CD4-positive, alpha-beta memory T cell (primary cell): ENCODE measurements at regions not wholly inside any gene's neighbourhood (a gene's known extent, or its start where the extent isn't known, plus 50 kb on each side); places are given as distances from the start of the nearest gene placed in this dataset.

ENCODE experiments used
- CTCF ChIA-PET: fragments of 350-600 bp; sonication (Branson Sonifier 250); formaldehyde crosslinking; loops from one replicate; lab custom pipeline; 2021; ENCODE audit warnings: inconsistent platforms; ENCODE audit not compliant: partially characterized antibody; lab: Charles Lee
- POLR2A ChIA-PET: fragments of 350-600 bp; sonication (Branson Sonifier 250); formaldehyde crosslinking; loops from one replicate; lab custom pipeline; 2021; ENCODE audit not compliant: partially characterized antibody; lab: Charles Lee
- DNase-seq, 5 donors: peaks; one replicate each; pipeline versions ENCODE4 v3.0.0 to v3.0.0-alpha.2; 2020 to 2022; ENCODE audit warnings: mixed read lengths in 1 of 5
- H3K27ac ChIP-seq: one replicate; pipeline ENCODE4 v1.7.0; 2013; ENCODE audit warnings: low read depth, low read length
- H3K27me3 ChIP-seq: 2 replicates; pipeline ENCODE4 v1.7.0; 2013; ENCODE audit warnings: mild to moderate bottlenecking, low read length, moderate library complexity; ENCODE audit not compliant: insufficient read depth
- H3K36me3 ChIP-seq: 2 replicates; pipeline ENCODE4 v1.7.0; 2013; ENCODE audit warnings: mild to moderate bottlenecking, low read length, moderate library complexity; ENCODE audit not compliant: insufficient read depth
- H3K4me1 ChIP-seq: 2 replicates; pipeline ENCODE4 v1.7.0; 2013; ENCODE audit warnings: mild to moderate bottlenecking, low read length, moderate library complexity; ENCODE audit not compliant: insufficient read depth
- H3K4me3 ChIP-seq, 2 donors: one replicate each; pipeline ENCODE4 v1.7.0; 2013; ENCODE audit warnings: low read length in 2 of 2, mild to moderate bottlenecking in 1 of 2
- H3K9me3 ChIP-seq, 2 donors: one replicate each; pipeline ENCODE4 v1.7.0; 2013; ENCODE audit warnings: low read length in 2 of 2, control low read depth in 1 of 2; ENCODE audit not compliant: control insufficient read depth in 1 of 2
- H3K27ac Mint-ChIP-seq, 7 donors: one replicate each; pipeline ENCODE4 v1.8.0; 2020 to 2021; ENCODE audit warnings: mixed read lengths in 7 of 7, mild to moderate bottlenecking in 6 of 7, inconsistent platforms in 3 of 7, moderate library complexity in 3 of 7
- H3K27me3 Mint-ChIP-seq, 2 donors: one replicate each; pipeline ENCODE4 v1.8.0; 2020 to 2021; ENCODE audit warnings: mixed read lengths in 2 of 2
- H3K36me3 Mint-ChIP-seq, 2 donors: one replicate each; pipeline ENCODE4 v1.8.0; 2020 to 2021; ENCODE audit warnings: mixed read lengths in 2 of 2, inconsistent platforms in 1 of 2, mild to moderate bottlenecking in 1 of 2
- H3K4me1 Mint-ChIP-seq, 4 donors: one replicate each; pipeline ENCODE4 v1.8.0; 2020 to 2021; ENCODE audit warnings: mixed read lengths in 4 of 4, mild to moderate bottlenecking in 1 of 4
- H3K4me3 Mint-ChIP-seq, 8 donors: one replicate each; pipeline ENCODE4 v1.8.0; 2020 to 2021; ENCODE audit warnings: mixed read lengths in 8 of 8, mild to moderate bottlenecking in 7 of 8, moderate library complexity in 6 of 8, inconsistent platforms in 3 of 8
- H3K9me3 Mint-ChIP-seq, 8 donors: one replicate each; pipeline ENCODE4 v1.8.0; 2020 to 2021; ENCODE audit warnings: mixed read lengths in 8 of 8, mild to moderate bottlenecking in 5 of 8, inconsistent platforms in 3 of 8, moderate library complexity in 1 of 8
- intact Hi-C: fragments of 100-400 bp; cut with micrococcal nuclease; formaldehyde crosslinking; loops from one replicate; pipeline ENCODE4 v1.15.1; 2023

DNA sequence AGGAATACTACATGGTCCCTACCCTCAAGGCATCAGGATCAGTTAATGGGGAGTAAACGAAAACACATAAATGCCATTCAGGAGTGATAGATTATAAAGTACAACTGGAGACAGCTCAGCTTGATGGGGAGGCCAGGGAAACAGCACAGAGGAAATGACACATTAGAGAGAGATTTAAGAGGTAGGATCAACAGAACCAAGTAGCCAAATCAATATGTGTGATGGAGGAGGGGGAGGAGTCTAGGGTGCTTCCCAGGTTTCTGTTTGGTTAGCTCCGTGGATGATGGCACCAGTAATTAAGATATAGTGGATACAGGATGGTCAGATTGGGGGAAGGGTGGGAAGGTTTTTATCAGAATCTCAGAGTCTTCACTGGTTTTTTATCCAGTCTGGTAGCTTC lies 229.5 kb upstream of the ROPN1 start:
- Mint-ChIP-seq H3K9me3 (peaks cover 0 to 5% (median 0%) of the 10 kb centered on the region in 8 donors), H3K4me1 (no peaks in the 10 kb centered on the region), H3K36me3 (no peaks in the 10 kb centered on the region), H3K27ac (no peak overlapping the region), H3K4me3 (no peak overlapping the region), H3K27me3 (peaks cover 1 to 7% of the 10 kb centered on the region in 2 donors)
- no peaks in the 10 kb centered on the region for H3K36me3 ChIP-seq
- intact Hi-C loops, result no loop called here
- H3K4me3 ChIP-seq, result no peak overlapping the region
- H3K27me3 ChIP-seq, result no peaks in the 10 kb centered on the region
- ChIA-PET POLR2A (no interaction called here), CTCF (no interaction called here)
- no peak for DNase-seq
- no peaks in the 10 kb centered on the region for H3K9me3 ChIP-seq
- no peak overlapping the region for H3K27ac ChIP-seq
- no peaks in the 10 kb centered on the region for H3K4me1 ChIP-seq

DNA sequence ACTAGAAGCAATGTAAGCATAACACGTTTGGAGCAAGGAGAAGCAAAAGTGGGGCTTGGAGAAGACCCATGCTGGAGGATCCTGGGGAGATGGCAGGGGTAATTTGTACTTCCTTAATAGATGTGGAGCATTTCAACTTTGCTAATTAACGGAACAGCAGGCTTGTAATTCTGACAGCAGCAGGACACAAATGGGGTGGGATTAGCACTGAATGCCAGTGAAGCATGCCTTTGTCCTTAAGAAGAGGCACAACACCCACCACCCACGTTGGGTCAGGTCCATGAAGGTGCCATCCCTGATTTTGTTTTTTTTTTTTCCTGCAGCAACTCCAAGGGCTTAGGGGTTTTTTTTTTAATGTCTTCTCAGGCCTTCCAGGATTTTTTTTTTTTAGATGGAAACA lies 231.9 kb upstream of the ROPN1 start:
- H3K36me3 Mint-ChIP-seq, result no peaks in the 10 kb centered on the region

DNA sequence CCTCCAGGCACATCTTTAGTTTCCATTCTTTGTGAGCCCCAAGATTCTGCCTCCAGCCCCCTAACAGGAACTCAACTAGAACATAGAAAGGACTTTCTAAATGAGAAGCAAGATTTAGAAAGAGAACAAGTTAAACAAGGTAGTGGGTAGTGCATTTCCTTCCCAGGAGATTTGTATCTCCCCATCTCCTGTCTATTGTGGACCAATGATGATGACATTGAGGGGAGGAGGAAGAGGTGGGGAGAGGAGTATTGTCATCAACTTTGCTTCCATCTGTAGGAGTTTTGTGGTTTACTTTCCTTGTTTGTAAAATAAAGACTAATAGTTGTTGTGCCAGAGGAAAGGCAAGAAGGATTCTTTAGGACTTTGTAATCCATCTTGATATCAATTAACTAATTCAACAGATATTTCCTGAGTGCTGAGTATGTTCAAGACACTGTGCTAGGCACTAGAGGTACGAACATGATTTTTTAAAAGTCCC lies 235.3 kb upstream of the ROPN1 start:
- ChIA-PET CTCF (no interaction called here), POLR2A (no interaction called here)
- no peak overlapping the region for H3K27ac Mint-ChIP-seq
- H3K27me3 Mint-ChIP-seq, result peaks cover 5 to 9% of the 10 kb centered on the region in 2 donors
- Histone ChIP-seq H3K4me1 (no peaks in the 10 kb centered on the region), H3K4me3 (no peak overlapping the region), H3K36me3 (no peaks in the 10 kb centered on the region), H3K27me3 (no peaks in the 10 kb centered on the region), H3K27ac (no peak overlapping the region), H3K9me3 (no peaks in the 10 kb centered on the region)
- intact Hi-C loops, result no loop called here
- peaks cover 0 to 6% (median 0%) of the 10 kb centered on the region in 8 donors for H3K9me3 Mint-ChIP-seq
- DNase-seq, result no peak
- no peaks in the 10 kb centered on the region for H3K36me3 Mint-ChIP-seq
- no peak overlapping the region for H3K4me3 Mint-ChIP-seq
- no peaks in the 10 kb centered on the region for H3K4me1 Mint-ChIP-seq

More for the DNA sequence above, 231.9 kb upstream of the ROPN1 start:
- ChIA-PET POLR2A (no interaction called here), CTCF (no interaction called here)
- Mint-ChIP-seq H3K4me3 (no peak overlapping the region), H3K27me3 (peaks cover 1 to 7% of the 10 kb centered on the region in 2 donors), H3K4me1 (no peaks in the 10 kb centered on the region), H3K9me3 (peaks cover 0 to 5% (median 0%) of the 10 kb centered on the region in 8 donors), H3K27ac (no peak overlapping the region)
- H3K4me1 ChIP-seq, result no peaks in the 10 kb centered on the region
- H3K27ac ChIP-seq, result no peak overlapping the region
- H3K4me3 ChIP-seq, result no peak overlapping the region
- H3K36me3 ChIP-seq, result no peaks in the 10 kb centered on the region
- no peaks in the 10 kb centered on the region for H3K27me3 ChIP-seq
- H3K9me3 ChIP-seq, result no peaks in the 10 kb centered on the region
- intact Hi-C loops, result no loop called here
- DNase-seq, result no peak

- DNase-seq, result no peak
- POLR2A ChIA-PET, result no interaction called here
- intact Hi-C loops, result no loop called here
Observed at GRCh38 chr3:124229420-124229819, 237.5 kb upstream of the ROPN1 start.

GRCh38 chr3:124229836-124230235 lies 237.9 kb upstream of the ROPN1 start:
- Mint-ChIP-seq H3K9me3 (peaks cover 0 to 6% (median 0%) of the 10 kb centered on the region in 8 donors), H3K27me3 (peaks cover 9 to 10% of the 10 kb centered on the region in 2 donors), H3K27ac (no peak overlapping the region), H3K4me1 (no peaks in the 10 kb centered on the region), H3K36me3 (no peaks in the 10 kb centered on the region), H3K4me3 (no peak overlapping the region)
- H3K4me3 ChIP-seq, result no peak overlapping the region
- intact Hi-C loops, result no loop called here
- H3K4me1 ChIP-seq, result no peaks in the 10 kb centered on the region
- no peaks in the 10 kb centered on the region for H3K36me3 ChIP-seq
- no peak overlapping the region for H3K27ac ChIP-seq
- no peaks in the 10 kb centered on the region for H3K9me3 ChIP-seq
- POLR2A ChIA-PET, result no interaction called here
- H3K27me3 ChIP-seq, result no peaks in the 10 kb centered on the region
- DNase-seq, result no peak
- CTCF ChIA-PET, result no interaction called here

More at GRCh38 chr3:124229420-124229819, 237.5 kb upstream of the ROPN1 start:
- Mint-ChIP-seq H3K4me1 (no peaks in the 10 kb centered on the region), H3K9me3 (peaks cover 0 to 6% (median 0%) of the 10 kb centered on the region in 8 donors), H3K4me3 (peak overlapping the region in 1 of 8 donors; percentile 14), H3K27ac (peak overlapping the region in 1 of 7 donors; percentile 11), H3K36me3 (no peaks in the 10 kb centered on the region), H3K27me3 (peaks cover 6 to 7% of the 10 kb centered on the region in 2 donors)
- H3K27ac ChIP-seq, result no peak overlapping the region
- H3K4me3 ChIP-seq, result no peak overlapping the region
- H3K9me3 ChIP-seq, result no peaks in the 10 kb centered on the region
- CTCF ChIA-PET, result no interaction called here
- no peaks in the 10 kb centered on the region for H3K27me3 ChIP-seq
- no peaks in the 10 kb centered on the region for H3K36me3 ChIP-seq
- H3K4me1 ChIP-seq, result no peaks in the 10 kb centered on the region

DNA sequence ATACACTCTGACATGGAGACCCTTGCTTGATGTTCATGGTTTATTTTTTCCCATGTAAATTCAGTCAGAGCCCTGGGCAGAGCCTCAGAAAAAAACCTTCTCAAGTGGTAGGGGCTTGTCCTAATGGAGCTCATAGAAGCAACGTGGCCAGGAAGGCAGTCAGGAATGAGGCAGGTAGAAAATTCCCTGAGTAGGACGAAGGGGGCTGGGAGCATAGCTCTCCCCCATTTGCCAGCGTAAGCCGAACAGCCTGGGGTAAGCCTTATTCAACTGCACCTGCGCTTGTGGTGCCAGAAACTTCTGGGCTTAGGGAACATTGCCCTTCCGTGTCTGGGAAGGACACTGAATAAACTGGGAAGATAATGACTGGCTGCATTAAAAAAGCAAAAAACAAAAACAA lies 238.5 kb upstream of the ROPN1 start:
- ChIA-PET POLR2A (no interaction called here), CTCF (no interaction called here)
- no peaks in the 10 kb centered on the region for H3K9me3 ChIP-seq
- Mint-ChIP-seq H3K27me3 (peaks cover 9 to 10% of the 10 kb centered on the region in 2 donors), H3K4me1 (no peaks in the 10 kb centered on the region), H3K36me3 (no peaks in the 10 kb centered on the region), H3K27ac (no peak overlapping the region), H3K4me3 (no peak overlapping the region), H3K9me3 (peaks cover 0 to 6% (median 0%) of the 10 kb centered on the region in 8 donors)
- no peak for DNase-seq
- H3K27ac ChIP-seq, result no peak overlapping the region
- H3K4me3 ChIP-seq, result no peak overlapping the region
- intact Hi-C loops, result no loop called here
- H3K27me3 ChIP-seq, result no peaks in the 10 kb centered on the region
- H3K4me1 ChIP-seq, result no peaks in the 10 kb centered on the region
- H3K36me3 ChIP-seq, result no peaks in the 10 kb centered on the region

DNA sequence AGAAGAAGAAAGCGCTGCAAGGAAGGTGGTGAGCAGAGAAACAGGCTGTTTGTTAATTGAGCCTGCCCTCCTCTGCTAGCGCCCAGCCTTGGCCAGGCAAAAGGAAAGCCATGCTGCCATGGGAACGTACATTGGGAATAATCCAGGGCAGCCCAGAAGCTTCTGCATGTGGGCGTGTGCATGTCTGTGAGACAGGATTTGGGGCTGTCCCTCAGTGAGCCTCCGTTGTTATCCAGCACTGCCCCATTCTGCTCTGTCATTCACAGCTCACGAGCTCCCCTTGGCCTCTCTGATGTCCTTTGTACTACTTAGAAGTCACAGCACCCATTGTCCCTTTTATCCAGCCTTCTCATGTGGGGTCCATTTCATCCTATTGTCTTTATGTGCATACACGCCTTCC lies 239.1 kb upstream of the ROPN1 start:
- no peaks in the 10 kb centered on the region for H3K4me1 Mint-ChIP-seq
- H3K27me3 Mint-ChIP-seq, result peaks cover 9 to 10% of the 10 kb centered on the region in 2 donors
- H3K27ac Mint-ChIP-seq, result no peak overlapping the region
- no peak overlapping the region for H3K4me3 ChIP-seq
- ChIA-PET POLR2A (no interaction called here), CTCF (no interaction called here)
- no peak overlapping the region for H3K27ac ChIP-seq
- intact Hi-C loops, result no loop called here
- no peaks in the 10 kb centered on the region for H3K36me3 ChIP-seq
- no peaks in the 10 kb centered on the region for H3K36me3 Mint-ChIP-seq
- H3K4me3 Mint-ChIP-seq, result no peak overlapping the region
- H3K9me3 Mint-ChIP-seq, result peaks cover 0 to 6% (median 0%) of the 10 kb centered on the region in 8 donors
- H3K9me3 ChIP-seq, result no peaks in the 10 kb centered on the region
- H3K27me3 ChIP-seq, result no peaks in the 10 kb centered on the region
- no peaks in the 10 kb centered on the region for H3K4me1 ChIP-seq
- DNase-seq, result no peak

DNA sequence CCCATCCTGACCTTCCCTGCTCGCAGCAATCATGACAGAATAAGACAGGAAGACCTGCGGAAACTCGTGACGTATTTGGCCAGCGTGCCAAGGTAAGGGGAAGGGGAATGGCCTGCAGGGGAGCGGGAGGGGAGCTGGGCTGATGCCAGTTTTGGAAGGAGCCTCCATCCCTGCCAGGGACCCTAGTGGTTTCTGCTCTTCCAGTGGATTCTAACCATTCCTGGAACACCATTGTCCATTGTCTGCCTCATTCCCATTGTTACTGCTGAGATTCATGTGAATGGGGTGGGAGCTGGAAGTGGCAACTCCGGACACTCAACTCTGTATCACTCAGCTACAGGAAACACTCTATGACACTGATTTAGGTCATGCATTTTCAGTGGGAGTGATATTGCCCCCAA lies 242.9 kb upstream of the ROPN1 start:
- peaks cover 8 to 10% of the 10 kb centered on the region in 2 donors for H3K27me3 Mint-ChIP-seq
- no peaks in the 10 kb centered on the region for H3K36me3 Mint-ChIP-seq
- no peak overlapping the region for H3K4me3 ChIP-seq
- no peak overlapping the region for H3K27ac ChIP-seq
- POLR2A ChIA-PET, result no interaction called here
- no peaks in the 10 kb centered on the region for H3K4me1 Mint-ChIP-seq
- no peak overlapping the region for H3K4me3 Mint-ChIP-seq
- no peaks in the 10 kb centered on the region for H3K4me1 ChIP-seq
- no peaks in the 10 kb centered on the region for H3K36me3 ChIP-seq
- CTCF ChIA-PET, result no interaction called here
- intact Hi-C loops, result no loop called here
- no peak overlapping the region for H3K27ac Mint-ChIP-seq
- no peak for DNase-seq
- no peaks in the 10 kb centered on the region for H3K27me3 ChIP-seq
- H3K9me3 Mint-ChIP-seq, result no peaks in the 10 kb centered on the region
- H3K9me3 ChIP-seq, result no peaks in the 10 kb centered on the region
